OCI-LY1 (cell line): ENCODE measurements at regions not wholly inside any gene's neighbourhood (a gene's known extent, or its start where the extent isn't known, plus 50 kb on each side); places are given as distances from the start of the nearest gene placed in this dataset.

Source experiments
- H2AFZ ChIP-seq: fragments of 200-600 bp; sonication (generic), shearing (Covaris generic); 2 replicates; pipeline ENCODE4 v1.6.0; 2014; ENCODE audit warnings: antibody characterized with exemption, mild to moderate bottlenecking, low read length
- H3F3A ChIP-seq: fragments of 200-600 bp; sonication (generic), shearing (Covaris generic); 2 replicates; pipeline ENCODE4 v1.6.0; 2014; ENCODE audit warnings: mild to moderate bottlenecking, antibody characterized with exemption, low read length, moderate library complexity; ENCODE audit not compliant: insufficient read depth
- H3K27ac ChIP-seq: fragments of 200-600 bp; sonication (generic); 2 replicates; pipeline ENCODE4 v1.5.1; 2014; ENCODE audit warnings: low read length, mixed run types, mild to moderate bottlenecking, low read depth; ENCODE audit not compliant: poor library complexity, severe bottlenecking
- H3K27me3 ChIP-seq: fragments of 200-600 bp; sonication (generic); 2 replicates; pipeline ENCODE4 v1.6.0; 2014; ENCODE audit warnings: antibody characterized with exemption, mild to moderate bottlenecking, low read length, moderate library complexity; ENCODE audit not compliant: insufficient read depth
- H3K36me3 ChIP-seq: fragments of 200-600 bp; sonication (generic); 2 replicates; pipeline ENCODE4 v1.6.1; 2014; ENCODE audit warnings: mild to moderate bottlenecking, antibody characterized with exemption, low read length, moderate library complexity, mixed read lengths; ENCODE audit not compliant: insufficient read depth
- H3K4me1 ChIP-seq: fragments of 200-600 bp; sonication (generic); 2 replicates; pipeline ENCODE4 v1.5.1; 2014; ENCODE audit warnings: mild to moderate bottlenecking, low read length, moderate library complexity; ENCODE audit not compliant: insufficient read depth, severe bottlenecking
- H3K4me2 ChIP-seq: fragments of 200-600 bp; sonication (generic), shearing (Covaris generic); 2 replicates; pipeline ENCODE4 v1.6.1; 2014; ENCODE audit warnings: low read length
- H3K4me3 ChIP-seq: fragments of 200-600 bp; sonication (generic); 2 replicates; pipeline ENCODE4 v1.5.1; 2014; ENCODE audit warnings: low read length, low read depth, mild to moderate bottlenecking, mixed read lengths; ENCODE audit not compliant: poor library complexity, severe bottlenecking
- H3K79me2 ChIP-seq: fragments of 200-600 bp; shearing (Covaris generic); 2 replicates; pipeline ENCODE4 v1.6.1; 2016; ENCODE audit warnings: mixed run types, low read length, mixed read lengths; ENCODE audit not compliant: insufficient read depth
- H3K9ac ChIP-seq: fragments of 200-600 bp; sonication (generic), shearing (Covaris generic); 2 replicates; pipeline ENCODE4 v1.6.1; 2014; ENCODE audit warnings: mild to moderate bottlenecking, low read length, mixed read lengths
- H3K9me2 ChIP-seq: fragments of 200-600 bp; sonication (generic), shearing (Covaris generic); 2 replicates; pipeline ENCODE4 v1.6.1; 2014; ENCODE audit warnings: low read depth, mild to moderate bottlenecking, low read length, mixed read lengths
- H3K9me3 ChIP-seq: fragments of 200-600 bp; shearing (Covaris generic); 2 replicates; pipeline ENCODE4 v1.6.1; 2014; ENCODE audit warnings: low read length, mixed read lengths
- H4K20me1 ChIP-seq: fragments of 200-600 bp; sonication (generic), shearing (Covaris generic); 2 replicates; pipeline ENCODE4 v1.6.0; 2016; ENCODE audit warnings: mild to moderate bottlenecking, low read length; ENCODE audit not compliant: insufficient read depth
- CTCF ChIP-seq: fragments of 200-600 bp; sonication (generic), shearing (Covaris generic); IDR thresholded peaks from 2 replicates; pipeline ENCODE4 v1.5.1; 2017; ENCODE audit warnings: mild to moderate bottlenecking, antibody characterized with exemption, low read length, moderate library complexity, mixed read lengths
- EZH2 ChIP-seq: fragments of 200-600 bp; sonication (generic), shearing (Covaris generic); IDR thresholded peaks from 2 replicates; pipeline ENCODE4 v1.8.0; 2017; ENCODE audit warnings: borderline replicate concordance, mixed run types, mild to moderate bottlenecking, antibody characterized with exemption, low read length, moderate library complexity, mixed read lengths

- no peak overlapping the region for H3K4me2 ChIP-seq
- H3K27ac ChIP-seq = no peak overlapping the region
- no peaks in the 10 kb centered on the region for H3K9me2 ChIP-seq
- H3K36me3 ChIP-seq = no peaks in the 10 kb centered on the region
- no peak overlapping the region for H3K9ac ChIP-seq
- H3K9me3 ChIP-seq = no peaks in the 10 kb centered on the region
- peaks cover 12% of the 10 kb centered on the region; the same call in 1 of the 2 replicates for H3K27me3 ChIP-seq
- H3F3A ChIP-seq = no peaks in the 10 kb centered on the region
- no peaks in the 10 kb centered on the region for H3K79me2 ChIP-seq
- TF ChIP-seq CTCF = no peak
- no peak for TF ChIP-seq EZH2
- no peaks in the 10 kb centered on the region for H3K4me1 ChIP-seq
- no peak overlapping the region for H2AFZ ChIP-seq
- H3K4me3 ChIP-seq = no peak overlapping the region
- no peaks in the 10 kb centered on the region for H4K20me1 ChIP-seq
Measured at GRCh38 chr16:87045466-87046216, 271.6 kb downstream of the C16orf95 start.

GRCh38 chr16:87046235-87046634 lies 271.0 kb downstream of the C16orf95 start:
- Histone ChIP-seq H3K4me2 (no peak overlapping the region), H3K27ac (no peak overlapping the region), H3K9ac (no peak overlapping the region), H3K9me2 (no peaks in the 10 kb centered on the region), H3K79me2 (no peaks in the 10 kb centered on the region), H3K27me3 (peaks cover 12% of the 10 kb centered on the region; the same call in 1 of the 2 replicates), H4K20me1 (no peaks in the 10 kb centered on the region), H3K4me1 (no peaks in the 10 kb centered on the region), H2AFZ (no peak overlapping the region), H3K9me3 (no peaks in the 10 kb centered on the region), H3F3A (no peaks in the 10 kb centered on the region), H3K36me3 (no peaks in the 10 kb centered on the region), H3K4me3 (no peak overlapping the region)
- TF ChIP-seq EZH2 (no peak), CTCF (no peak)

- Histone ChIP-seq H3K79me2 (no peaks in the 10 kb centered on the region), H3K9ac (no peak overlapping the region), H3K4me3 (no peak overlapping the region), H3F3A (no peaks in the 10 kb centered on the region), H3K27me3 (0 out of 2 replicates have a peak, but pooled peaks cover 12% of the 10 kb centered on the region), H3K9me2 (no peaks in the 10 kb centered on the region), H3K4me1 (no peaks in the 10 kb centered on the region), H3K4me2 (no peak overlapping the region), H3K9me3 (no peaks in the 10 kb centered on the region), H4K20me1 (no peaks in the 10 kb centered on the region), H3K27ac (no peak overlapping the region), H2AFZ (no peak overlapping the region), H3K36me3 (no peaks in the 10 kb centered on the region)
- TF ChIP-seq CTCF = no peak
- no peak for TF ChIP-seq EZH2
Measured at GRCh38 chr16:87047221-87048037, 269.8 kb downstream of the C16orf95 start.
